Common myeloid progenitor, CD34-positive (primary cell): ENCODE measurements at regions not wholly inside any gene's neighbourhood (a gene's known extent, or its start where the extent isn't known, plus 50 kb on each side); places are given as distances from the start of the nearest gene placed in this dataset.
"Not testable (repeated sequence)": the region's sequence is repeated elsewhere in the genome, so short reads cannot be mapped to it uniquely, and the experiment has no call there.

Source experiments
- CTCF ChIA-PET: fragments of 350-600 bp; sonication (Branson Sonifier 250); formaldehyde crosslinking; loops from one replicate; lab custom pipeline; 2021; ENCODE audit warnings: antibody characterized with exemption; lab: Charles Lee
- POLR2A ChIA-PET: fragments of 350-600 bp; sonication (Branson Sonifier 250); formaldehyde crosslinking; loops from one replicate; lab custom pipeline; 2021; ENCODE audit warnings: antibody characterized with exemption; lab: Charles Lee
- DNase-seq, 3 donors: peaks; one replicate each; pipeline versions ENCODE4 v3.0.0 to v3.0.0-alpha.2; 2013
- H3K27ac ChIP-seq, 2 experiments: 1 replicate in 1 of 2; 2 replicates in 1 of 2; pipeline ENCODE4 v1.7.0; 2013; ENCODE audit warnings: inconsistent platforms in 2 of 2, low read length in 2 of 2, mild to moderate bottlenecking in 2 of 2, low read depth in 1 of 2, moderate library complexity in 1 of 2; ENCODE audit not compliant: severe bottlenecking in 2 of 2, insufficient read depth in 1 of 2, poor library complexity in 1 of 2
- H3K27me3 ChIP-seq, 5 experiments: replicated peaks in 2 of 5; 1 replicate in 3 of 5; 2 replicates in 2 of 5; pipeline versions ENCODE4 v1.6.1 to v1.7.0; 2013; ENCODE audit warnings: low read length in 4 of 5, mild to moderate bottlenecking in 2 of 5, moderate library complexity in 2 of 5, inconsistent platforms in 1 of 5; ENCODE audit not compliant: insufficient read depth in 5 of 5, control insufficient read depth in 4 of 5
- H3K36me3 ChIP-seq, 4 experiments: 1 replicate in 2 of 4; 2 replicates in 2 of 4; pipeline versions ENCODE4 v1.6.1 to v1.7.0; 2013; ENCODE audit warnings: low read length in 3 of 4, control low read depth in 1 of 4, mild to moderate bottlenecking in 1 of 4; ENCODE audit not compliant: control insufficient read depth in 4 of 4, insufficient read depth in 4 of 4
- H3K4me1 ChIP-seq, 4 experiments: 1 replicate in 3 of 4; 2 replicates in 1 of 4; pipeline versions ENCODE4 v1.6.1 to v1.7.1; 2013; ENCODE audit warnings: low read length in 3 of 4, mild to moderate bottlenecking in 3 of 4, control low read depth in 1 of 4, inconsistent platforms in 1 of 4, moderate library complexity in 1 of 4; ENCODE audit not compliant: control insufficient read depth in 4 of 4, insufficient read depth in 4 of 4; ENCODE audit errors: control extremely low read depth in 1 of 4
- H3K4me3 ChIP-seq, 7 experiments: 1 replicate in 4 of 7; 2 replicates in 3 of 7; pipeline versions ENCODE4 v1.5.1 to v1.7.0; 2013; ENCODE audit warnings: mild to moderate bottlenecking in 7 of 7, low read length in 6 of 7, moderate library complexity in 6 of 7, inconsistent platforms in 2 of 7, low read depth in 2 of 7, control low read depth in 1 of 7; ENCODE audit not compliant: insufficient read depth in 4 of 7, control insufficient read depth in 1 of 7; ENCODE audit errors: extremely low read depth in 1 of 7
- H3K9me3 ChIP-seq, 5 experiments: 1 replicate in 4 of 5; 2 replicates in 1 of 5; pipeline versions ENCODE4 v1.6.1 to v1.7.1; 2013; ENCODE audit warnings: low read length in 4 of 5, mild to moderate bottlenecking in 2 of 5, inconsistent platforms in 1 of 5, low read depth in 1 of 5, moderate library complexity in 1 of 5; ENCODE audit not compliant: control insufficient read depth in 4 of 5, insufficient read depth in 2 of 5; ENCODE audit errors: control extremely low read depth in 1 of 5
- WGBS: methylation state at CpG from one replicate; pipeline ENCODE4 v1.1.5; 2013; ENCODE audit not compliant: insufficient coverage; 5-methylcytosine and 5-hydroxymethylcytosine counted together

DNA sequence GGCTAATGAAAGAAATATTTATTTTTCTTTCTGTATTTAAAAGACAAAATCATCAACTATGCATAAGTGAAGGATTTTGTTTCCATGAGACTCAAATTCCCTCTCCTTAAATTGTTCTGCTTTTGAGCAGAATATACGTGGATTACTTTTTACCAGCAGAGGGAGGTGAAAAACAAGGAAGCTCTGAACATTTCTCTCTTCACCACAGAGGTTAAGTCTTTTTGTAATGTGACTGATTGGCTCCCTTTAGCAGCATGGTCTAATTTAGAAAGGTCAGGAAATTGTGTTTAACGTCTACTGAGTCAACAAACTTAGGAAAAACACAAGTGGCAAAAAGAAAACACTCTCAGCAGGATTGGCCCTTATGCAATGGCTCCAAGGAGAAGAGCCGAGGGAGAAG lies 55.1 kb upstream of the F9 start:
- Histone ChIP-seq H3K4me3 (no peak overlapping the region), H3K27me3 (no peaks in the 10 kb centered on the region), H3K27ac (no peak overlapping the region), H3K9me3 (no peaks in the 10 kb centered on the region), H3K36me3 (no peaks in the 10 kb centered on the region), H3K4me1 (no peaks in the 10 kb centered on the region)
- 71% methylated on average over 1 of the region's 3 CpGs for WGBS
- CTCF ChIA-PET, result interaction anchor here (1.0 to 1.2 kb wide), 2 partner anchors 63 to 79 kb away, joined by 3 read pairs; no protein-coding TSS in a partner anchor
- POLR2A ChIA-PET, result no interaction called here
- peak; percentile 5 to 36 (median 35) for DNase-seq

DNA sequence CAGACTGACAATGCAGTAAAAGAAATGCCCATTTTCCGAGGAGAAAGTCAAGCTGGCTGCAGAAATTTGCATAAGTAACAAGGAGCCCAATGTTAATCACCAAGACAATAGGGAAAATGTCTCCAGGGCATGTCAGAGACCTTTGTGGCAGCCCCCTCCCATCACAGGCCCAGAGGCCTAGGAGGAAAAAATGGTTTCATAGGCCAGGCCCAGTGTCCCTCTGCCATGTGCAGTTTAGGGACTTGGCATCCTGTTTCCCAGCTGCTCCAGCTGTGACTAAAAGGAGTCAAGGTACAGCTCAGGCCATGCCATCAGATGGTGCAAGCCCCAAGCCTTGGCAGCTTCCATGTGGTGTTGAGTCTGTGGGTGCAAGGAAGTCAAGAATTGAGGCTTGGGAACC lies 68.6 kb upstream of the F9 start:
- WGBS, result no CpG with 5 or more reads among the region's 1 CpG
- CTCF ChIA-PET, H3K4me1 ChIP-seq, H3K9me3 ChIP-seq, H3K4me3 ChIP-seq, H3K27me3 ChIP-seq, H3K36me3 ChIP-seq, POLR2A ChIA-PET, H3K27ac ChIP-seq, DNase-seq: not testable (repeated sequence)

DNA sequence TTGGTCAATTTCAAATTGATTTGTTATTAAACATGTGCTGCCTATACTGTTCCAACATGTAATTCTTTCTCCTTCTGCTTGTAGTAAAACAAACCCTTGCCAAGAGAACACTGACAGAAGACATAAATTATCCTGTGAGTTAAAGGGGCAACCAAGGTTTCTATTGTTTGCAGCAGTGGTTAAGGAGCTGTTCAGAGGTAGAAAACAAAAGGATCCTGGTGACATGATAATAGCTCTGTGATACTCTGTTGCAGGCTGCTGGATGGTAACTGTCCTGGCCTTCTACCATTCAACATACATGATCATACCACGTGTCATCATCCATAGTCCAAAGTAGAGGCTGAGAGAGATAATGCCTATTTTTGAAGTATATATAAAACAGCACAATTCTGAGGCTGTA lies 75.8 kb upstream of the F9 start:
- no peaks in the 10 kb centered on the region for H3K27me3 ChIP-seq
- H3K9me3 ChIP-seq, result no peaks in the 10 kb centered on the region
- H3K4me3 ChIP-seq, result no peak overlapping the region
- no peaks in the 10 kb centered on the region for H3K36me3 ChIP-seq
- DNase-seq, result no peak
- CTCF ChIA-PET, result no interaction called here
- H3K27ac ChIP-seq, result no peak overlapping the region
- H3K4me1 ChIP-seq, result no peaks in the 10 kb centered on the region
- POLR2A ChIA-PET, result no interaction called here
- no CpG with 5 or more reads among the region's 1 CpG for whole genome bisulfite sequencing

DNA sequence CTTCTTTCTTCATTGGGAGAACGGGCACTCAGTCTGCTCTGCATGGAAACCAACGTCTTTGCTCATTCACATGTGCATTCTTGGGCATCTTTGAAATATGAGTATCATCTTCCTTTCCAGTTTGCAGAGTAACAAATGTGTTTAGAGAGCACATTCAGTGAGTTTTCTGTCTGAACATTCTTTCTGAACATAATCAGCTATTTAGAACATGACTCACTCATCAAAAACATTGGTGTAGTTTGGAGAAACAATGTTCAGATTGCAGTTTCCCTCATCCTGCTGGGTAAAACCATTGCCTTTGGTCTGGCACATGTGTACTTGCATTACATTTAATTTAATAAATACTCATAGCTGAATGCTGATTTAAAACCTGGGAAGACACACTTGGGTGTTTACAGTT lies 81.5 kb upstream of the F9 start:
- DNase-seq, result no peak
- POLR2A ChIA-PET, result no interaction called here
- H3K36me3 ChIP-seq, result no peaks in the 10 kb centered on the region
- peaks cover 0 to 5% (median 0%) of the 10 kb centered on the region in 5 experiments for H3K9me3 ChIP-seq
- 67% methylated on average over 2 of the region's 2 CpGs for WGBS
- H3K27ac ChIP-seq, result no peak overlapping the region
- H3K27me3 ChIP-seq, result no peaks in the 10 kb centered on the region
- CTCF ChIA-PET, result no interaction called here
- no peak overlapping the region for H3K4me3 ChIP-seq
- H3K4me1 ChIP-seq, result no peaks in the 10 kb centered on the region

DNA sequence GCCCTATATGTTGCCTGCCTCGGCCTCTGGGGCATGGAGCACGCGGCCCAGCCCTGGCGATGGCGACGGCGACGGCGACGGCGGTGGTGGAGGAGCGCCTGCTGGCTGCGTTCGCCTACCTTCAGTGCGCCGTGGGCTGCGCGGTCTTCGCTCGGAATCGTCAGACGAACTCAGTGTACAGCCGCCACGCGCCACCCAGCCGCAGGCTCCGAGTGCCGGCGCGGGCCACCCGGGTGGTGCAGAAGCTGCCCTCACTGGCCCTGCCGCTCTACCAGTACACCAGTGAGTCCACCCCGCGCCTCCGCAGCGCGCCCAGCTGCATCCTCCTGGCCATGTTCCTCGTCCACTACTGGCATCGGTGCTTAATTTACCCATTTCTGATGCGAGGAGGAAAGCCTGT lies 83.7 kb upstream of the F9 start:
- ChIA-PET POLR2A (no interaction called here), CTCF (no interaction called here)
- Histone ChIP-seq H3K27me3 (no peaks in the 10 kb centered on the region), H3K4me1 (no peaks in the 10 kb centered on the region), H3K36me3 (no peaks in the 10 kb centered on the region), H3K27ac (no peak overlapping the region), H3K9me3 (peaks cover 0 to 9% (median 4%) of the 10 kb centered on the region in 5 experiments), H3K4me3 (no peak overlapping the region)
- 92% methylated on average over 38 of the region's 40 CpGs for WGBS
- DNase-seq, result no peak

DNA sequence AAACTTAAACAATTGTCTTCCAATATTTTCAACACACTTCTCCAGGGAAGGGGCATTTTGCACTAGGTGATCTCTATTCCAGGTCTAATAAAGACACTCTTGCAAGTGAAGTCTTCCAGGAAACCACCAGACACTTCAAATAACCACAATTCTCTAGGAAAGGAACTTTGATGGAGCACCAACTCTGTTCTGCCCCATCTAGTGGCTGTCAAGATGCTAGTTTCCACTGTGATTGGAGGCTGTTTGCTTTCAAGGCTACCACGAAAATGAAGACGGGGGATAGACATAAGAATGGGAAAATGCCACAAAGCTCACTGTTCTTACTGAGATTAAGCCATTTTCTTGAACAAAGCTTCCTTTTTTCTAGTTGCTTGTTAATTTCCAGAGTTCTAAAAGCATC lies 100.6 kb upstream of the F9 start:
- 40% methylated on average over 2 of the region's 2 CpGs for WGBS
- H3K4me3 ChIP-seq, result no peak overlapping the region
- no peaks in the 10 kb centered on the region for H3K27me3 ChIP-seq
- no peak overlapping the region for H3K27ac ChIP-seq
- ChIA-PET POLR2A (no interaction called here), CTCF (interaction anchor here (1.2 kb wide), 1 partner anchor 226 kb away, joined by 3 read pairs; no protein-coding TSS in a partner anchor)
- no peaks in the 10 kb centered on the region for H3K4me1 ChIP-seq
- no peaks in the 10 kb centered on the region for H3K9me3 ChIP-seq
- DNase-seq, result peak in 1 of 3 donors; percentile 5
- H3K36me3 ChIP-seq, result no peaks in the 10 kb centered on the region

DNA sequence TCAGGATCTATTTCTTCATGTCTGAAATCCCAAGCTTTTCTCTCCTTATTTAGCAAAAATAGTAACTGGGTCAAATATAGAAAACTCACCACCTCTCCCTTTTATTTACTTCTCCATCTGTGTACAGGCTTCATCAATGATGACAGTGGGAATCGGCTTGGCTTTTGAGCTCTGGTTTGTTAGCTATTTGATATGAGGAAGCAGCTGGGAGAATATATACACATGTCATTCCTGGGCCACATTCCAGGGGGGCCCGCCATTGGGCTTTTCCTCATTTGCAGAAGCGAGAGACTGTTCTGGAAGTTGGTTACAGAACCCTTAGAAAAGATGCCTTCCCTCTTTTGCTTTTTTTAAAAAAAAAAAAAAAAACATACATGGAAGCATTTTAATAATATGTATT lies 107.4 kb upstream of the F9 start:
- no peaks in the 10 kb centered on the region for H3K36me3 ChIP-seq
- no peaks in the 10 kb centered on the region for H3K27me3 ChIP-seq
- POLR2A ChIA-PET, result no interaction called here
- no peak overlapping the region for H3K4me3 ChIP-seq
- no peak for DNase-seq
- no peaks in the 10 kb centered on the region for H3K9me3 ChIP-seq
- H3K4me1 ChIP-seq, result no peaks in the 10 kb centered on the region
- H3K27ac ChIP-seq, result no peak overlapping the region
- no CpG with 5 or more reads among the region's 3 CpGs for WGBS
- CTCF ChIA-PET, result no interaction called here
